HG03439 (cell line): ENCODE measurements at regions not wholly inside any gene's neighbourhood (a gene's known extent, or its start where the extent isn't known, plus 50 kb on each side); places are given as distances from the start of the nearest gene placed in this dataset.
"Not testable (repeated sequence)": the region's sequence is repeated elsewhere in the genome, so short reads cannot be mapped to it uniquely, and the experiment has no call there.

Experiments used
- ATAC-seq: cut with Tn5 transposase; IDR thresholded peaks from one replicate; pipeline ENCODE4 v1.9.1; 2021; ENCODE audit warnings: mild to moderate bottlenecking, moderate library complexity; ENCODE audit not compliant: unreplicated experiment

DNA sequence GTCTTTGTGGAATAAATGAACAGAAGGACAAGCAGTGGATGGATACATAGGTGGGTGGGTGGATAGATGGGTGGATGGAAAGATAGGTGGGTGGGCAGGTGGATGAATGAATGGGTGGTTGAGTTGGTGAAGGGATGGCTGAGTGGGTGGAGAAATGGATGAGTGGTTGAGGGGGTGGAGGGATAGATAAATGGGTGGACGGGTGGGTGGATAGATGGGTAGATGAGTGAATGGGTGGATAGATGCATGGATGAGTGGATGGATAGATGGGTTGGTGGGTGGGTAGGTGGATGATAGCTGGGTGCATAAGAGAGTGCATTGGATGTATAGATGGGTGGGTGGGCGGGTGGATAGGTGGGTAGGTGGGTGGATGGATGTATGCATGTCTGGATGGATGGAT is 63.5 kb downstream of the UNC93B1 start:
- not testable (repeated sequence) for ATAC-seq

- ATAC-seq = not testable (repeated sequence)
Measured at GRCh38 chr11:67938964-67939363, 64.9 kb downstream of the UNC93B1 start.

GRCh38 chr11:67938371-67938770 is 65.5 kb downstream of the UNC93B1 start:
- ATAC-seq = not testable (repeated sequence)

DNA sequence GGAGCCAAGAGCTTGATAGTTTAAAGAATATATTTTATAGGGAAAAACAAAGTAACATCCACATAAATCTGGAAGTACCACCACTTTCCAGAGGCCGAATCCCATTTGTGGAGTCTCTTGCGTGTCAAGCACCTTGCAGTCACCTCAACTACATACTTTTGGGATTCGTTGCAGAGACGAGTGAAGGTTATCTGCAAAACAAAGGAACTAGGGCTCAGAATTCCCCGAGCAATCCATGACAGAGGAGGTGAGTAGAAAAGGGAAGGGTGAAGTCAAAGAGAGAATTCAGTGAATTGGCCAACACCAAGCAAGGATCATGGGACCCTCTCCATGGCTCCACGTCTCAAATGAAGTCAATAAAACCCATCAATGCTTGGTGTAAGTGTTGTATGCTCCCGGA is 80.3 kb downstream of the UNC93B1 start:
- ATAC-seq = not testable (repeated sequence)

DNA sequence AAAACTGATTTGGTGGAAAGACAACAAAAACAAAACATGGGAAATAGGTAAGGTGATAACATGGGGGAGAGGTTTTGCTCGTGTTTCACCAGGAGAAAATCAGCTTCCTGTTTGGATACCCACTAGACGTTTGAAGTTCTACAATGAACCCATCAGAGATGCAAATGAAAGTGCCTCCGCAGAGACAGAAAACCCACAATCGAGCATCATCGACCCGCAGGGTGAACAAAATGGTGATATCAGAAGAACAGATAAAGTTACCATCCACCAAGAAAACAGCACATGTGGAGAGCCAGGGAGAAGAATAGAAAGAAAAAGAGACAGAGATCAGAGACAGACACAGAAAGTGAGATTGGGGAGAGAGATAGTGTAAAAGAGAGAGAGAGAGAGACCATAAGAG is 83.4 kb downstream of the UNC93B1 start:
- ATAC-seq = not testable (repeated sequence)

DNA sequence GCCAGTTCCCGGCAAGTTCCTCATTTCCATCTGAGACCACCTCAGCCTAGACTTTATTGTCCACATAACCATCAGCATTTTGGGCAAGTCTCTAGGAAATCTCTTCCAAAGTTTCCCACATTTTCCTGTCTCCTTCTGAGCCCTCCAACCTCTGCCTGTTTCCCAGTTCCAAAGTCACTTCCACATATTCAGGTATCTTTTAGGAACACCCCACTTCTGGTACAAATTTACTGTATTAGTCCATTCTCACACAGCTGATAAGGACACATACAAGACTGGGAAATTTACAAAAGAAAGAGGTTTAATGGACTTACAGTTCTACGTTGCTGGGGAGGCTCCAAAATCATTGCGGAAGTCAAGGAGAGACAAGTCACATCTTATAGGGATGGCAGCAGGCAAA is 91.7 kb downstream of the UNC93B1 start:
- not testable (repeated sequence) for ATAC-seq

GRCh38 chr11:67911211-67911610 is 92.7 kb downstream of the UNC93B1 start:
- not testable (repeated sequence) for ATAC-seq

- not testable (repeated sequence) for ATAC-seq
Measured at GRCh38 chr11:67910803-67911202, 93.1 kb downstream of the UNC93B1 start.

- ATAC-seq = not testable (repeated sequence)
Measured at GRCh38 chr11:67906969-67907368, 96.9 kb downstream of the UNC93B1 start.

- ATAC-seq = not testable (repeated sequence)
Measured at GRCh38 chr11:67899462-67899861, 104.4 kb downstream of the UNC93B1 start.

DNA sequence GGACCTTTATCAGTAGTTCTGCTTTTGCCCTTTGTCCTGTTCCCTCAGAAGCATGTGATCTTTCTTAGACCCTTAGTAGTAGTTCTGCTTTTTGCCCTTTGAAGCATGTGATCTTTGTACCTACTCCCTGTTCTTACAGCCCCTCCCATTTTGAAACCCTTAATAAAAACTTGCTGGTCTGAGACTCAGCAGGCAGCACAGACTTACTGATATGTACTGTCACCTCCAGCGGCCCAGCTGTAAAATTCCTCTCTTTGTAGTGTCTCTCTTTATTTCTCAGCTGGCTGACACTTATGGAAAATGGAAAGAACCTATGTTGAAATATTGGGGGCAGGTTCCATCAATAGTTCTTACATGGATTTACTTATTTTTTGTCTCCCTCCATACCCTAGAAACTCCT is 110.4 kb downstream of the UNC93B1 start:
- ATAC-seq = not testable (repeated sequence)

DNA sequence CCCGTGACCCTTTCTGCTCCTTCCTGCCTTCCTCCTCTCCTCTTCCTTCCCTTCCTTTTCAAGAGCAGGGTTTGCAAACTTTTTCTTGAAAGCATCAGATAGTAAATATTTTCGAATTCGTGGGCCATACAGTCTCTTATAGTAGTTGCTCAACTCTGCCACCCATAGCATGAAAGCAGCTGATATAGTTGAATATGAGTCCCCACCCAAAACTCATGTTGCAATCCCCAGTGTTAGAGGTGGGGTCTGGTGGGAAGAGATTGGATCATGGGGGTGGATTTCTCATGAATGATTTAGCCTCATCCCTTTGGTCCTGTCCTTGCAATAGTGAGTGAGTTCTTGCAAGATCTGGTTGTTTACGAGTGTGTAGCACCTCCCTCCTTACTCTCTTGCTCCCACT is 114.3 kb downstream of the UNC93B1 start:
- not testable (repeated sequence) for ATAC-seq

DNA sequence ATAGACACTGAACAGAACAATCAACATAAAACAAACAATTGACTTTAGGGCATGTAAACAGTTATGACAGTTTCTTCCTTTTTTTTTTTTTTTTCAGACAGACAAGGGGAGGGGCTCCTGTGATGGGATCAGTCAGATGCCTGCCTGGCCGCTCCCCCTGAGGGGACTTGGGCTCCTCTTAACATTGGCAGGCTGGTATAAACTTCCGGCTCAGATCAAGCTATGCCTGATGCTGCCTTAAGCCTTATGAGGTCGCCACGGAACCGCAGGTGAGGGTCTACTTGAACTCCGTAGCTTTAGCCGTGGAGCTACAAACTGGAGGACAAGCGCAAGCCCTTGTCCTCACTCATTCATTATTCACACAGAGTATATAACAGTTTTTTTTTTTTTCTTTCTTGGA is 115.8 kb downstream of the UNC93B1 start:
- ATAC-seq = not testable (repeated sequence)

GRCh38 chr11:67886672-67887071 is 117.2 kb downstream of the UNC93B1 start:
- not testable (repeated sequence) for ATAC-seq

GRCh38 chr11:67886207-67886606 is 117.7 kb downstream of the UNC93B1 start:
- not testable (repeated sequence) for ATAC-seq

DNA sequence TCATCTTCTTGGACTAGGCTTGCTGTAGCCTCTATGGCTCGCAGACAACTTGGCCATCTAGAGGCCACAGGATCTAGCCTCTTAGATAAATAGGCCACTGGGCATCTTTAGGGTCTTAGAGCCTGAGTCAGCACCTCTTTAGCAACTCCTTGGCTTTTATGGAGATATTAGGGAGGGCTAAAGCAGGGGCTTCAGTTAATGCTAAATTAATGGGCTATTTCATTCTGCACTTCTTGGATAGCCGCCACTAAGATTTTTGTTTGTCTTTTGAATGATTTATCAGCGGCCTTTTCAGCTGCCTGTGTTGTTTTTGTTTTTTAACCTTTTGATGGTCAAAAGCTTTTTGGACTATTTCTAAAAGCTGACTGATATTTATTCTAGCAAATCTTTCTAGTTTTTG is 118.3 kb downstream of the UNC93B1 start:
- not testable (repeated sequence) for ATAC-seq

DNA sequence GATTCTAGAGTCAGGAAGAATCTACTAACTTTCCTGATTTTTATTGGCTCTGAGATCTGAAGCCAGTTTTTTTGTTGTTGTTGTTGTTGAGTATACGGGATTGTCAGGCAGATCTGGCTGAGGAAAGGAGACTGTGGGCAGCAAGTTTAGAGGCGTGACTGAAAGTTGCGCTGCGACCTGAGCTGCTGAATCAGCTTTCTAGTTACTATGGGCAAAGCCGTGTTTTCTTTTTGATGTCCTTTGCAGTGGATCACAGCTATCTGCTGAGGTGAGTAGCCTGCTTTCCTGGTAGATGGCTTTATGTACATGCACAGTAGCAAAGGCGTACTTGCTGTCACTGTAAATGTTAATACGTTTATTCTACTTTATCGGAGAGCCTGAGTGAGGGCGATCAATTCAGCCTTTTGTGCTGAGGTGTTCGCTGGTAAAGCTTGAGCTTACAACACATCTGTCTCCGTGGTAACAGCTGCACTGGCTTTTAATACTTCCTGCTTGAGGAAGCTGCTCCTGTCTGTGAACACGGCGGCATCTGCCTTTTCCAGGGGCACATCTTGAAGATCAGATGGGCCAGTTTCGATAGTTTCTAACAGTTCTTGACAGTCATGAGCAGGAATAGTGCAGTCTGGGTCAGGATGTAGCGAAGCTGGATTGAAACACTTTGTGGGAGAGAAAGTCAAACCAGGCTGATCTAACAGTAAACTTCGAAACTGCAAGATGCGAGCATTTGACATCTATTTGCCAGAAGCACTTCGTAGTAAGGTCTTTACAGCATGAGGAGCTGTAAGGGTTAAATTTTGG is 118.9 kb downstream of the UNC93B1 start:
- not testable (repeated sequence) for ATAC-seq

GRCh38 chr11:67884073-67884757 is 119.7 kb downstream of the UNC93B1 start:
- not testable (repeated sequence) for ATAC-seq

GRCh38 chr11:67882304-67882703 is 121.6 kb downstream of the UNC93B1 start:
- ATAC-seq = not testable (repeated sequence)

DNA sequence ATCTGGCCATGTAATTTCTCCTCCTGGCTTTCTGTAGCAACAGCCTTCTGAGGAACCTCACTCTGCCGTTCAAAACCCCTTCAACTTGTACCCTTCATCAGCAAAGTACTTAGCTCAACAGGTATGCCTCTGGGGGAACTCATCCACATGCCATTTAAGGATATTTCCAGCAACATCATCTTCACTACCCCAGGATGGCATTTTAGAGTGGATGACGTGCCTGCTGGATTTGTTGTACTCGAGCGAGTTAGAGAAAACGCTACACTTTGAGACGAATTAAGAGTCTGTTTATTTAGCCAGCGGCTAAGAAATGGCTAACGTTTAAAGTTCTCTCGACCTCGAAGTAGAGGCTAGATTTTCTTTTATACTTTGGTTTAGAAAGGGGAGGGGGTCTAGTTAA is 122.1 kb downstream of the UNC93B1 start:
- ATAC-seq = not testable (repeated sequence)

DNA sequence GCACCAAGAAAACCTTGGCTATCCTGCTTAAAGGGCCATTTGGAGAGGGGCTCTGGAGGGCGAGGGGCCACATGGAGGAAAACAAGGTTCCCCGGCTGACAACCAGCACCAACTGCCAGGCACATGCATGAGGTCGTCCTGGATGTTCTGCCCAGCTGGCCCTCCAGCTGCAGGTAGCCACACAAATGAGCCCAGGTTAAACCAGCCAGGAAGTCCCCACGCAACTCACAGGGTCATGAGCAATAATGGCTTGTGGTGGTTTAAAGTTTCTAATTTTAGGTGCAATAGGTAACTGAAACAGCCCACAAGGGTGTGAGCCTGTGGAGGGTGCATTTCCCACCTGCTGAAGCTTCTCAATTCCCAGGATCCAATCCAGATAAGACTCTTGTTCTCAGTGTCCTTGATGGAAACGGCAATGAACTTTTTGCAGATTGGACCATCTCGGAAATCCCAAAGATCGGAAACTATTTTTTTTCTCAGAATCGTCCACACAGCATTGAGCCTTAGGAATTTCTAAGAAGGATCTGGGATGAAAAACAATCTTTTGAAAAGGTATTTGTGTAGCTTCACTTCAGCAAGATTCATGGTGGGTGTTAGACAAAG is 123.2 kb downstream of the UNC93B1 start:
- not testable (repeated sequence) for ATAC-seq

- ATAC-seq = not testable (repeated sequence)
Measured at GRCh38 chr11:67878666-67879065, 125.2 kb downstream of the UNC93B1 start.
